Breast epithelium (tissue), 4 donors: ENCODE measurements at regions not wholly inside any gene's neighbourhood (a gene's known extent, or its start where the extent isn't known, plus 50 kb on each side); places are given as distances from the start of the nearest gene placed in this dataset.
A peak's percentile ranks its signal among the peaks of the same experiment; 100 is the strongest.

ENCODE experiments used
- DNase-seq, 2 donors: peaks; one replicate each; pipeline ENCODE4 v3.0.0-alpha.2; 2019; ENCODE audit warnings: low spot score in 2 of 2
- H3K27ac ChIP-seq, 2 donors: fragments of 200-600 bp; sonication (generic) in 1 of 2; one replicate each; pipeline ENCODE4 v1.5.1; 2016 to 2019; ENCODE audit warnings: mild to moderate bottlenecking in 1 of 2
- H3K27me3 ChIP-seq, 2 donors: fragments of 200-600 bp; sonication (generic) in 1 of 2; one replicate each; pipeline versions ENCODE4 v1.5.1 to v1.6.0; 2017 to 2019; ENCODE audit warnings: control low read depth in 1 of 2, mild to moderate bottlenecking in 1 of 2
- H3K36me3 ChIP-seq: fragments of 200-600 bp; one replicate; pipeline ENCODE4 v1.5.1; 2019
- H3K4me1 ChIP-seq, 2 donors: fragments of 200-600 bp; sonication (generic); one replicate each; pipeline ENCODE4 v1.5.1; 2016 to 2019; ENCODE audit warnings: control low read depth in 1 of 2
- H3K4me3 ChIP-seq, 3 donors: fragments of 200-600 bp; sonication (generic); 1 replicate in 2 of 3; 2 replicates in 1 of 3; pipeline ENCODE4 v1.5.1; 2016 to 2019; ENCODE audit warnings: mild to moderate bottlenecking in 3 of 3, moderate library complexity in 2 of 3
- H3K9me3 ChIP-seq, 2 donors: fragments of 200-600 bp; sonication (generic) in 1 of 2; one replicate each; pipeline ENCODE4 v1.5.1; 2016 to 2019; ENCODE audit warnings: control low read depth in 1 of 2
- CTCF ChIP-seq, 3 donors: fragments of 450-650 bp; IDR thresholded peaks; one replicate each; pipeline ENCODE4 v1.5.1; 2016 to 2017; ENCODE audit warnings: antibody characterized with exemption in 3 of 3, mild to moderate bottlenecking in 3 of 3, moderate library complexity in 3 of 3
- POLR2A ChIP-seq: fragments of 450-650 bp; IDR thresholded peaks from one replicate; pipeline ENCODE4 v1.6.1; 2016; ENCODE audit warnings: antibody characterized with exemption, mild to moderate bottlenecking, moderate library complexity
- POLR2AphosphoS5 ChIP-seq, 3 donors: sonication (generic); formaldehyde crosslinking; IDR thresholded peaks; one replicate each; pipeline ENCODE4 v1.6.1; 2017; ENCODE audit warnings: antibody characterized with exemption in 3 of 3
- intact Hi-C: fragments of 100-400 bp; cut with DNase I; formaldehyde crosslinking; loops from one replicate; pipeline ENCODE4 v1.15.1; 2023; ENCODE audit warnings: low total_unique reads

DNA sequence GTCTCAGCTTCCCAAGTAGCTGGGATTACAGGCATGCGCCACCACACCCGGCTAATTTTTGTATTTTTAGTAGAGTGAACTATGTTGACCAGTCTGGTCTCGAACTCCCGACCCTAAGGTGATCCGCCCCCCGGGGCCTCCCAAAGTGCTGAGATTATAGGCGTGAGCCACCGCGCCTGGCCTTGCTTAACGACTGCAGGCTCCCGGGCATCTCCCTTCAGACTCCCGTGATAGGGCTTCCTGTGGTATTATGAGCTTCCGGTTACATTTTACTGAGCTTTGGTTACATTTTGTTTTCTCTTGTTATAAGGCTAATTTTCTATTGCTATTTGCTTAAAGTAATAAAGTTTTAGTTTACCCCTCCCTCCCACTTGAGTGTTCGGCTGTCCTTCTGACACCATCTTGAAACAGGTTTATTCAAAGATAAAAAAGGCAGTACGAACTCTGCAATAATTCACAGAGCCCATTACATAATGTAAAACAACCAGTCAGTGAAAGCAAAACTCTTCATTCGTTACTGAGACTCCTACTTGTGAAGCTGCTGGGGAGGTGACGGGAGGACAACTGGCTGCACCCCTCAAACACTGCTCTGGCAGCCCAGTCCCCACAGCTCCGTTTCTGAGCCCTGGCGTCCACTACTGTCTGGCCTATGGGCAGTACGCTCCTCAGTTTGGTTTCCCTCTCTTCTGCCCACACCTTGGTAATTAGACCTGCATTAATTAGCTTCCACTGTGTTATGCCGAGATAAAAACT is 795.7 kb upstream of the SLIT2 start:
- DNase-seq, result no peak
- H3K36me3 ChIP-seq, result no peaks in the 10 kb centered on the region
- intact Hi-C loops, result no loop called here
- no peak overlapping the region for H3K27ac ChIP-seq
- H3K9me3 ChIP-seq, result no peaks in the 10 kb centered on the region
- no peaks in the 10 kb centered on the region for H3K27me3 ChIP-seq
- TF ChIP-seq POLR2AphosphoS5 (IDR thresholded peaks at IDR 0.05) (no peak), POLR2A (no peak), CTCF (IDR thresholded peaks at IDR 0.05) (no peak)
- no peaks in the 10 kb centered on the region for H3K4me1 ChIP-seq
- no peak overlapping the region for H3K4me3 ChIP-seq

DNA sequence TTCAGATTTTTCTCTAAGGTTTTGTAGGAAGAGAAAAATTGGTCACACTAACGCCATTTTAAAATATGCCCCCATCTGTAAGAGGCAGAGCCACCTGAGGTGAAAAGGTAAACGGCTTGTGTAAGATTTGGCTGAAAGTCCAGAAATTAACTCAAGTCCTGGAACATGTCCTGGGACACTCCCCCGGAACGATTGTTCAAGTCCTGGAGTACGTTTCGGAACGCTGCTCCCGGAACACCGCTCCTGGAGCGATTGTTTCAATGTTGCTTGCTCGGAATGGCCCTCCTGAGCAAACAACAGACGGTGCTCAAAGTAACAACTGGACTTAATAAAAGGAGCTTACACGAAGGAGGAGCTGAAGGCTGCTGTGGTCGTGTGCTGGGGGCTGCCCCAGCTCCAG is 796.5 kb upstream of the SLIT2 start:
- Histone ChIP-seq H3K4me1 (no peaks in the 10 kb centered on the region), H3K9me3 (no peaks in the 10 kb centered on the region), H3K27me3 (no peaks in the 10 kb centered on the region), H3K36me3 (no peaks in the 10 kb centered on the region), H3K27ac (no peak overlapping the region), H3K4me3 (peak overlapping the region in 2 of 3 donors; percentile 11 to 19)
- no peak for TF ChIP-seq POLR2AphosphoS5 (IDR thresholded peaks at IDR 0.05)
- no peak for DNase-seq
- intact Hi-C loops, result no loop called here

DNA sequence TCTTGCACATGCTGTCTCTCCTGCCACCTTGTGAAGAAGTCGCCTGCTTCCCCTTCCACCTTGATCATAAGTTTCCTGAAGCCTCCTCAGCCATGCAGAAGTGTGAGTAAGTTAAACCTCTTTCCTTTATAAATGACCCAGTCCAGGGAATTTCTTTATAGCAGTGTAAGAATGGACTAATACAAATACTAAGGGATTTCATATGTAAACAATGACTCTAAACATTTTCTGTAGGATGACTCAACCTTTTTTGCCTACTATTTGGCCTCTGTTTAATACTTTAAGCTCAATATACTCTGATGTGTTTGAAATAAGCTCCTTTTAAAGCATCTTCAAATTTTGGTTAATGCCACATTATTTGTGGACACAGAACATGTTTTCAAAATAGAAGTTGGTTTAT is 813.5 kb upstream of the SLIT2 start:
- Histone ChIP-seq H3K4me3 (no peak overlapping the region), H3K9me3 (peaks cover 6 to 16% of the 10 kb centered on the region in 2 donors), H3K27ac (no peak overlapping the region), H3K36me3 (no peaks in the 10 kb centered on the region), H3K27me3 (no peaks in the 10 kb centered on the region), H3K4me1 (no peaks in the 10 kb centered on the region)
- no peak for DNase-seq
- TF ChIP-seq POLR2A, result no peak
- no peak for TF ChIP-seq POLR2AphosphoS5 (IDR thresholded peaks at IDR 0.05)
- no peak for TF ChIP-seq CTCF (IDR thresholded peaks at IDR 0.05)
- intact Hi-C loops, result no loop called here

GRCh38 chr4:19437008-19437407 is 814.7 kb upstream of the SLIT2 start:
- Histone ChIP-seq H3K27ac (no peak overlapping the region), H3K27me3 (no peaks in the 10 kb centered on the region), H3K4me3 (no peak overlapping the region), H3K9me3 (peaks cover 4 to 12% of the 10 kb centered on the region in 2 donors), H3K4me1 (no peaks in the 10 kb centered on the region), H3K36me3 (no peaks in the 10 kb centered on the region)
- no peak for DNase-seq
- intact Hi-C loops, result no loop called here
- no peak for TF ChIP-seq POLR2A
- TF ChIP-seq CTCF (IDR thresholded peaks at IDR 0.05), result no peak
- no peak for TF ChIP-seq POLR2AphosphoS5 (IDR thresholded peaks at IDR 0.05)

- intact Hi-C loops, result no loop called here
- no peaks in the 10 kb centered on the region for H3K36me3 ChIP-seq
- H3K4me3 ChIP-seq, result no peak overlapping the region
Measured at GRCh38 chr4:19429684-19430083, 822.0 kb upstream of the SLIT2 start.

DNA sequence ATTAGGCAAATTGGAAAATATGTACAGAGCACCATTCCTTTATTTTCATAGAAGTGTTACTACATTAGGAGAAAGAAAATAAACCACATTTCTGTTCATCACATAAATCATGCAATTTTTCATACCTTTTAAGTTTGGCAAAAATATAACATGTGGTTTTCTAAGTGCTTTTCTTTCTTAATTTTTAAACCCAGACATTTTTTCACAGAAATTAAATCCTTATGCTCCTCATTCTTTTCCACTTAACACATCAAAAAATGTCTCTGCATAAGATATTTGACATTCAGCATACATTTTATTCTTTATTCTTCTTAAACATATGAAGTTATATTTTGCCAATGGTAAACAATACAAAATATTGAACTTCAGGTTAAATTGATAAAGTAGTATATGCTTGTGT is 826.6 kb upstream of the SLIT2 start:
- Histone ChIP-seq H3K27me3 (no peaks in the 10 kb centered on the region), H3K4me1 (no peaks in the 10 kb centered on the region), H3K36me3 (no peaks in the 10 kb centered on the region), H3K27ac (no peak overlapping the region), H3K9me3 (peaks cover 4 to 23% of the 10 kb centered on the region in 2 donors), H3K4me3 (no peak overlapping the region)
- intact Hi-C loops, result no loop called here
- no peak for DNase-seq
- TF ChIP-seq CTCF (IDR thresholded peaks at IDR 0.05), result no peak
- TF ChIP-seq POLR2AphosphoS5 (IDR thresholded peaks at IDR 0.05), result no peak
- no peak for TF ChIP-seq POLR2A

More at GRCh38 chr4:19429684-19430083, 822.0 kb upstream of the SLIT2 start:
- peaks cover 4 to 42% of the 10 kb centered on the region in 2 donors for H3K9me3 ChIP-seq
- no peaks in the 10 kb centered on the region for H3K27me3 ChIP-seq
- TF ChIP-seq POLR2AphosphoS5 (IDR thresholded peaks at IDR 0.05), result no peak
- H3K4me1 ChIP-seq, result no peaks in the 10 kb centered on the region
- no peak for DNase-seq
- no peak overlapping the region for H3K27ac ChIP-seq
